Transverse colon (tissue), 4 donors: ENCODE measurements at regions not wholly inside any gene's neighbourhood (a gene's known extent, or its start where the extent isn't known, plus 50 kb on each side); places are given as distances from the start of the nearest gene placed in this dataset.

Experiments
- EP300 ChIP-seq: sonication (generic); formaldehyde crosslinking; IDR thresholded peaks from one replicate; pipeline ENCODE4 v1.6.1; 2017; ENCODE audit warnings: antibody characterized with exemption, low read depth
- POLR2A ChIP-seq: fragments of 450-650 bp; IDR thresholded peaks from one replicate; pipeline ENCODE4 v1.6.1; 2016; ENCODE audit warnings: antibody characterized with exemption, mild to moderate bottlenecking, moderate library complexity
- POLR2AphosphoS5 ChIP-seq, 3 donors: sonication (generic); formaldehyde crosslinking; IDR thresholded peaks; one replicate each; pipeline ENCODE4 v1.6.1; 2016; ENCODE audit warnings: antibody characterized with exemption in 3 of 3
- TF ChIP-seq, protein P1 (sequence below), 5 experiments: fragments of 200-600 bp in 3 of 5; fragments of 450-650 bp in 2 of 5; sonication (generic) in 3 of 5; IDR thresholded peaks; 1 replicate in 2 of 5; 2 replicates in 3 of 5; pipeline ENCODE4 v1.5.1; 2016 to 2017; ENCODE audit warnings: antibody characterized with exemption in 5 of 5, inconsistent platforms in 3 of 5, mild to moderate bottlenecking in 2 of 5, moderate library complexity in 1 of 5

- TF ChIP-seq, protein P1, sequence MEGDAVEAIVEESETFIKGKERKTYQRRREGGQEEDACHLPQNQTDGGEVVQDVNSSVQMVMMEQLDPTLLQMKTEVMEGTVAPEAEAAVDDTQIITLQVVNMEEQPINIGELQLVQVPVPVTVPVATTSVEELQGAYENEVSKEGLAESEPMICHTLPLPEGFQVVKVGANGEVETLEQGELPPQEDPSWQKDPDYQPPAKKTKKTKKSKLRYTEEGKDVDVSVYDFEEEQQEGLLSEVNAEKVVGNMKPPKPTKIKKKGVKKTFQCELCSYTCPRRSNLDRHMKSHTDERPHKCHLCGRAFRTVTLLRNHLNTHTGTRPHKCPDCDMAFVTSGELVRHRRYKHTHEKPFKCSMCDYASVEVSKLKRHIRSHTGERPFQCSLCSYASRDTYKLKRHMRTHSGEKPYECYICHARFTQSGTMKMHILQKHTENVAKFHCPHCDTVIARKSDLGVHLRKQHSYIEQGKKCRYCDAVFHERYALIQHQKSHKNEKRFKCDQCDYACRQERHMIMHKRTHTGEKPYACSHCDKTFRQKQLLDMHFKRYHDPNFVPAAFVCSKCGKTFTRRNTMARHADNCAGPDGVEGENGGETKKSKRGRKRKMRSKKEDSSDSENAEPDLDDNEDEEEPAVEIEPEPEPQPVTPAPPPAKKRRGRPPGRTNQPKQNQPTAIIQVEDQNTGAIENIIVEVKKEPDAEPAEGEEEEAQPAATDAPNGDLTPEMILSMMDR (IDR thresholded peaks at IDR 0.05) = no peak
- TF ChIP-seq POLR2A (no peak), EP300 (no peak), POLR2AphosphoS5 (IDR thresholded peaks at IDR 0.05) (no peak)
Measured at GRCh38 chr3:107432646-107433045, 55.4 kb downstream of the CCDC54 start.
